Esophagus muscularis mucosa (tissue), 4 donors: ENCODE measurements at regions not wholly inside any gene's neighbourhood (a gene's known extent, or its start where the extent isn't known, plus 50 kb on each side); places are given as distances from the start of the nearest gene placed in this dataset.

Experiments used
- CTCF ChIP-seq, 3 experiments: fragments of 200-600 bp in 2 of 3; fragments of 450-650 bp in 1 of 3; sonication (generic) in 2 of 3; IDR thresholded peaks; one replicate each; pipeline ENCODE4 v1.5.1; 2017 to 2019; ENCODE audit warnings: antibody characterized with exemption in 3 of 3, mild to moderate bottlenecking in 2 of 3, moderate library complexity in 1 of 3
- EP300 ChIP-seq: sonication (generic); formaldehyde crosslinking; IDR thresholded peaks from one replicate; pipeline ENCODE4 v1.6.1; 2017; ENCODE audit warnings: antibody characterized with exemption
- POLR2A ChIP-seq: fragments of 450-650 bp; IDR thresholded peaks from one replicate; pipeline ENCODE4 v1.6.1; 2017; ENCODE audit warnings: antibody characterized with exemption, moderate library complexity, mild to moderate bottlenecking, low read depth
- POLR2AphosphoS5 ChIP-seq, 2 donors: sonication (generic); formaldehyde crosslinking; IDR thresholded peaks; one replicate each; pipeline ENCODE4 v1.6.1; 2017; ENCODE audit warnings: antibody characterized with exemption in 2 of 2

GRCh38 chr3:35524856-35525255 lies 114.5 kb upstream of the ARPP21 start:
- TF ChIP-seq POLR2AphosphoS5 (IDR thresholded peaks at IDR 0.05): no peak
- no peak for TF ChIP-seq CTCF (IDR thresholded peaks at IDR 0.05)
- TF ChIP-seq POLR2A: no peak
- TF ChIP-seq EP300: no peak
